Dendritic cell treated with granulocyte-macrophage colony-stimulating factor and Interleukin-4, amounts not matched to agents 40 ng/mL and 50 ng/mL, for 4 days (primary cell): ENCODE measurements at regions not wholly inside any gene's neighbourhood (a gene's known extent, or its start where the extent isn't known, plus 50 kb on each side); places are given as distances from the start of the nearest gene placed in this dataset.
"Not testable (repeated sequence)": the region's sequence is repeated elsewhere in the genome, so short reads cannot be mapped to it uniquely, and the experiment has no call there.

Experiments used
- H3K27ac Mint-ChIP-seq: one replicate; pipeline ENCODE4 v1.8.0; 2022; ENCODE audit warnings: mild to moderate bottlenecking, mixed read lengths
- H3K27me3 Mint-ChIP-seq: one replicate; pipeline ENCODE4 v1.8.0; 2022; ENCODE audit warnings: mild to moderate bottlenecking, mixed read lengths
- H3K36me3 Mint-ChIP-seq: one replicate; pipeline ENCODE4 v1.8.0; 2022; ENCODE audit warnings: low read depth, mixed read lengths
- H3K4me1 Mint-ChIP-seq: one replicate; pipeline ENCODE4 v1.8.0; 2022; ENCODE audit warnings: low read depth, mixed read lengths
- H3K4me3 Mint-ChIP-seq: one replicate; pipeline ENCODE4 v1.8.0; 2022; ENCODE audit warnings: mild to moderate bottlenecking, moderate library complexity, mixed read lengths
- H3K9me3 Mint-ChIP-seq: one replicate; pipeline ENCODE4 v1.8.0; 2022; ENCODE audit warnings: mixed read lengths
- intact Hi-C: fragments of 100-400 bp; cut with micrococcal nuclease; formaldehyde crosslinking; loops from one replicate; pipeline ENCODE4 v1.15.0; 2022

DNA sequence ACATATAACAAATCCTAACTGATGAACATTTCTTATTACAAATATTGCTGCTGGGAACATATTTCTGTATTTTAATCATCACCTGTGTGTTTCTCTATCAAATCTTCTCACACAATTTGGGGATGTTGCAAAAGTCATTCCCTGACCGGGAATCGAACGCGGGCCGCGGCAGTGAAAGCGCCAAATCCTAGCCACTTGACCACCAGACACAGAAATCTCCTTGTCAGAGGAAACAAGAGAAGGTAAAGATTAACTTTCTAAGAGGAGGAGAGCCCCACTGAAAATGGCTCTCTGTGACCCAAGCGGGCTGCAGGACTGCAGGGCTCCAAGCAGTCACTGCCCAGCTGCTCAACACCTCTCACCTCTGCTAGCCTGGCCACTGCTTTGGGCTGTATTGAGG lies 304.9 kb downstream of the FAM72C start:
- peaks cover 22% of the 10 kb centered on the region for H3K9me3 Mint-ChIP-seq
- H3K4me1 Mint-ChIP-seq: no peaks in the 10 kb centered on the region
- intact Hi-C loops: no loop called here
- no peaks in the 10 kb centered on the region for H3K36me3 Mint-ChIP-seq
- no peak overlapping the region for H3K4me3 Mint-ChIP-seq
- H3K27me3 Mint-ChIP-seq: peaks cover 78% of the 10 kb centered on the region
- no peak overlapping the region for H3K27ac Mint-ChIP-seq

DNA sequence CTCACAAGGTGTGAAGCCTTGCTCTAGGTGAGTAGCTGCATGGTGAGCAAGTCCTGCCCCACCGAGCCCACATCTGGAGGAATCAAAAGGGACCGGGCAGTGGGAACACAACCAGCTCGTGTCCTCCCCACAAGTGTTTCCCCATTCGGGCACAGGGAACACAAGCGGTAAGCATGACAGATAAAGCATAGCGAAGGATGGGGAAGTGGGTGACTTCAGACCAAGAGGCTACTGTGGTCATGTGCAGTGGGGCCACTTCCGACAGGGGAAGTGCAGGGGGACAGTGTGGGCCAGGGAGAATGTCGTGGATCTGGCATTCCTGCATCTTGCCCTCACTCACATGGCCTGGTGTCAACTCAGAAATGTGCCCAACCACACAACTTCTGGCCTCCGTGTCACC lies 306.2 kb downstream of the FAM72C start:
- Mint-ChIP-seq H3K27me3 (peaks cover 87% of the 10 kb centered on the region), H3K4me1 (no peaks in the 10 kb centered on the region), H3K36me3 (no peaks in the 10 kb centered on the region), H3K27ac (no peak overlapping the region), H3K9me3 (peaks cover 22% of the 10 kb centered on the region), H3K4me3 (no peak overlapping the region)
- intact Hi-C loops: no loop called here

DNA sequence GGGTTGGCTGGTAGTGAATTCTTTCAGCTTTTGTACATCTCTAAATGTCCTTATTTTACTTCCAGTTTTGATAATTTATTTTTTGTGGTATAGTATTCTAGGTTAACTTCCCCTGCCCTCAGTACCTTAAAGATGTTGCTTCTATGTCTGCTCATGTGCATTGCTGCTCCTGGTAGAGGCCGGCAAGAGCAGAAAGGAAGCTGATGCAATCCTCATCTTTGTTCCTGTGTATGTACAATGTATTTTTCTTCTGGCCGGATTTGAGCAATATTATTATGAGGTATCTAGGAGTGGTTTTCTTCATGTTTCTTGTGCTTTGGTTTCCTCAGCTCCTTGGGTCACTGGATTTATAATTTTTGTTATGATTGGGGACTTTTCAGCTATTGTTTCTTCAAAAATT lies 308.7 kb downstream of the FAM72C start:
- H3K36me3 Mint-ChIP-seq, H3K27ac Mint-ChIP-seq, intact Hi-C loops, H3K4me1 Mint-ChIP-seq, H3K9me3 Mint-ChIP-seq, H3K4me3 Mint-ChIP-seq: not testable (repeated sequence)
- H3K27me3 Mint-ChIP-seq: peaks cover 88% of the 10 kb centered on the region

DNA sequence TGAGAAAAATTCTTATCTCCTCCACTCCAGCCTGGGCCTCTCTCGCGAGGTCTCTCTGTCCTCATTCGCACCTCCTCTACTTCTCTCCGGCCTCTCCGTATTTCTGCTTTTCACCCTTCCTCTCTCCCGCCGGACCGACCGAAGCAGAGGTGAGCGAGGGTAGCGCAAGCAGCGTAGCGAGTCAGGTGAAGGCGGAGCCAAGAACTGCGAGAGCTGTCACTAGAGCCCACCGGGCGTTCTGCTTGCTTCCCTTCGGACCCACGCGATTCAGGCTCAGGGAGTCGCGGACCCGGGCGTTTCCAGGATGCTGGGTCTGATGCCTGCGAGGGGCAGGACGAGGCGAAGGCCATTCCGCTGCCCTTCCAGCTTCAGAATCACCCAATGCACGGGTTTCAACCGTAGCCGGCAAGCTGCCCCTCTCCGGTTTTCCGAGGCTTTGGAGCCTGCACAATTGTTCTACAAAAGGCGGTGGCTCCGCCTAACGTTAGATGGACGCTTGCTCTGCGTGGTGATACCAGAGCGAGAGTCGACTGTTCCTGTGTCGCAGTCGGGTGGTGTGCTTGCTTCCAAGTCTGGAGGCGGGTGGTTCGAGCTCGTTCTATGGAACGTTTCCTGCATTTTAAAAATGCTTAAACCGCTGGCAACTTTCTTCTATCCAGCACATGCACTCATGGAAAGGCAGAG lies 310.2 kb downstream of the FAM72C start:
- peaks cover 3% of the 10 kb centered on the region for H3K9me3 Mint-ChIP-seq
- H3K4me3 Mint-ChIP-seq: no peak overlapping the region
- H3K27ac Mint-ChIP-seq: no peak overlapping the region
- no peaks in the 10 kb centered on the region for H3K36me3 Mint-ChIP-seq
- intact Hi-C loops: no loop called here
- H3K4me1 Mint-ChIP-seq: no peaks in the 10 kb centered on the region
- H3K27me3 Mint-ChIP-seq: peaks cover 80% of the 10 kb centered on the region

DNA sequence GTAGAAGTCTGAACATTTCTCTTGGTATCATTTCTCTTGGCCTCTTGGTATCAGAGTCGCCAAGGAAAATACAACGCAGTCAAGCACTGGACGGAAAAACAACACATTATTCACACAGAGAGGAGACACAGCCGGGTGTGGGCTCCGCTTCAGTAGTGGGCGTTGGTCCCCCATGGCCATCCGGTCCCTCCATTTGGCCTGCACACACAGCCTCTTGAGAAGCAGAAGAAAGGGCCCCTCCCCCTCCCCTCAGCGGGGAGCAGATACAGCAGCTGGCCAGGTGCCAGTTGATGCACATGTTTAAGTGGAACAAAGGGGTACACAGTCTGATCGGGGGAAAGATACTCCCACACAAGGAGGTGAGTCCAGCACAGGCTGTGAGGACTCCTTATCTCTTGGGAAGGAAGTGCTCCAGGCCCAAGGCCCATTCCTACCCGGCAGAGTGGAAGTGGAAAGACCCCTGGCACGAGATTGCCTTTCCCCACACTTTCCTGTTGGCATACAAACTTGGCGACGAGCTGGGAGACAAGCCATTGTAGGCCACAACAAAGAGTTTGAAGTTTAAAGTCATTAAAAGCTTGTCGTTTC lies 311.3 kb downstream of the FAM72C start:
- Mint-ChIP-seq H3K27ac (no peak overlapping the region), H3K9me3 (peaks cover 14% of the 10 kb centered on the region), H3K4me3 (no peak overlapping the region), H3K27me3 (peaks cover 81% of the 10 kb centered on the region), H3K36me3 (no peaks in the 10 kb centered on the region), H3K4me1 (no peaks in the 10 kb centered on the region)
- intact Hi-C loops: no loop called here

DNA sequence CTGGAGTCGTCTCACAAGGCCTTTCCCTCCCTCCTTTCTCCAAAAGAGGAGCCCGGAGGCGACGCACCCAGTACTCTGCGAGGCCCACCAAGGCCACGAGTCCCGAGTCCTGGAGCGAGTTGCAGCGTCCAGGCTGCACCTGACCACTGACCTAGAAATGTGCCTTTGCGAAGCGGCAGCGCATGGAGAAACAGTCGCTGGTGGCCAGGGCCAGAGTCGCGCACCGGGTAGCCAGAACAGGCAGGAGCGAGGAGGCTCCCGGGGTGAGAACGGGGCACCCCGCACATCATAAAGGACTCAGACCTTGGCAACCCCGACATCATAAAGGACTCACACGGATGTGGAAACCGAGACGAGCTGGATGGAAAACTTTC lies 318.4 kb downstream of the FAM72C start:
- H3K4me1 Mint-ChIP-seq: no peaks in the 10 kb centered on the region
- no peak overlapping the region for H3K27ac Mint-ChIP-seq
- peaks cover 87% of the 10 kb centered on the region for H3K27me3 Mint-ChIP-seq
- peaks cover 38% of the 10 kb centered on the region for H3K9me3 Mint-ChIP-seq
- intact Hi-C loops: no loop called here
- no peaks in the 10 kb centered on the region for H3K36me3 Mint-ChIP-seq
- no peak overlapping the region for H3K4me3 Mint-ChIP-seq

DNA sequence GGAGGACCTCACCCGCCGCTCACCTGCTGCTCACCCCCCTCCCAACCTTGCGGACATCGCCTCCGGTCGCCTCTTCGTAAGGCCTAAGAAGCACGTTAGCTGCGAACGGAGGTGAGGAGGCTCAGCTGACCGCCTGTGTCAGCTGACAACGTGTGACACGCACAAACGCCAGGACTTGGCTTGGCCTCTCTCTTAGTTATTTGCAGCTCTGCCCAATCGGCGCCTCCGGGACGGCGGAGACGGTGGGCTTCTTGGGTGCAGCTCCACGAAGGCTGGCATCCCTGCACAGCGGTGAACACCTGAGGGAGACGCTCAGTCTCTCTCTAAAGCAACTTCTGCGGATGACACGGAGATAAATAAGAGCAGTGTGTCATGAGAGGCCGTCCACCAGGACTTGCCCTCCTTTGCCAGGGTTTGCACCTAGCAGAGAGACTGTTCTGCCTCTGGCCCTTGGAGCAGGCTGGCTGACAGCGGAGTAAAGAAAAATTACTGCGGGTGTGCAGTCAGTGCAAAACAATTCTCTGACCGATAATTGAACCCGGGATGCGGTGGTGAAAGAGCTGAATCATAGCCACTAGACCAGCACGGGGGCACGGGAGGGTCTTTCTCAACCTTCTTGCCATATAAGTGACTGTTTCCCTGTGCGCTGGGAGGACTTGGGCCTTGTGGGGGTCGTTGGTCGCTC lies 318.9 kb downstream of the FAM72C start:
- peaks cover 86% of the 10 kb centered on the region for H3K27me3 Mint-ChIP-seq
- H3K36me3 Mint-ChIP-seq: no peaks in the 10 kb centered on the region
- intact Hi-C loops: no loop called here
- H3K4me3 Mint-ChIP-seq: no peak overlapping the region
- H3K27ac Mint-ChIP-seq: no peak overlapping the region
- H3K9me3 Mint-ChIP-seq: peaks cover 38% of the 10 kb centered on the region
- no peaks in the 10 kb centered on the region for H3K4me1 Mint-ChIP-seq

DNA sequence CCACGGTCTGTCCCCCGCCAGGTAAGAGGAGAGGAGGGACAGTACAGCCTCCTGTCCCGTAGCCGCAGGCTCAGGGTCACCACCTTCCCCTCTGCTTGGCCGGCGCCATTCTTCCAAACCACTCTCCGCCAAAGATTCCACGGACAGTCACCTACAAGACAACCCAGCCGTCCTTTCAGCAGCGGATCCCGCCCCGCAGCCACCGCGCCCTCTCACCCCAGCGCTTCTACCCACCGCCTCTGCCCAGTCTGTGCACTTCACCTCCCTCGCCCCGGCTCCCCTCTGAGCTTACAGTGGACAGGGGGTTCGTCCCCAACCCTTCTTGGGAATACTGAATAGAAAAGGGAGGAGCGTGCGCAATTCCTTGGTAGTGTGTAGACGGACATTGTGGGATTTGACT lies 319.6 kb downstream of the FAM72C start:
- peaks cover 38% of the 10 kb centered on the region for H3K9me3 Mint-ChIP-seq
- intact Hi-C loops: no loop called here
- peaks cover 83% of the 10 kb centered on the region for H3K27me3 Mint-ChIP-seq
- H3K4me1 Mint-ChIP-seq: no peaks in the 10 kb centered on the region
- no peak overlapping the region for H3K27ac Mint-ChIP-seq
- H3K36me3 Mint-ChIP-seq: no peaks in the 10 kb centered on the region
- no peak overlapping the region for H3K4me3 Mint-ChIP-seq

DNA sequence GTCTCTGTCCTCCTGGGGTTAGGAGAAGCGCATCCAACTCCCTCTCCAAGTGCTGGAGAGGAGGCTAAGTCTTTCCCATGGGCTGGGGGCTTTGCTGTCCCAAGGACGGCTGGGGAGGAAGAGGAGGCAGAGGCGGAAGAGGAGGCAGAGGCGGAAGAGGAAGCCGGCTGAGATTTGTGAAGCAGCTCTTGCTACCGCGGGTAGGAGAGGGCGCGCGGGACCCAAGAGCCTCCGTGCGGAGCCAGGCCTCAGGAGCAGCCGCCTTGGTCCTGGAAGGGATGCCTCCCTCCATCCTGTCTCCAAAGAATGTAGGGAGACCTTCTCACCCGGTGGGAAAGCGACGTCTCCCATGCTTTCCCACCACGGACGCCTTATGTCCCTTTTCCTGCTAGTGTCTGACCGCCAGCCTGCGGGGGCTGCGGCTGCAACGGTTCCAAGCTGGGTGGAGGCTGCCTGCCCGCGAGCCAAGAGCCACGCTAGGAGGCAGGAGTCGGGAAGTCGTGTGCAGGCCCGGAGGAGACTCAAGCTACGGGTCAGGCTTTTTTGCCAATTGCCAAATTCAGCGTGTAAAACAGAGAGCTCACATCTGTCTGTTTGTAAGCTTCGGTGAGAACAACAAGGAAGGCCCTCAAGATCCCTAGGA lies 320.3 kb downstream of the FAM72C start:
- H3K27me3 Mint-ChIP-seq: peaks cover 85% of the 10 kb centered on the region
- intact Hi-C loops: no loop called here

DNA sequence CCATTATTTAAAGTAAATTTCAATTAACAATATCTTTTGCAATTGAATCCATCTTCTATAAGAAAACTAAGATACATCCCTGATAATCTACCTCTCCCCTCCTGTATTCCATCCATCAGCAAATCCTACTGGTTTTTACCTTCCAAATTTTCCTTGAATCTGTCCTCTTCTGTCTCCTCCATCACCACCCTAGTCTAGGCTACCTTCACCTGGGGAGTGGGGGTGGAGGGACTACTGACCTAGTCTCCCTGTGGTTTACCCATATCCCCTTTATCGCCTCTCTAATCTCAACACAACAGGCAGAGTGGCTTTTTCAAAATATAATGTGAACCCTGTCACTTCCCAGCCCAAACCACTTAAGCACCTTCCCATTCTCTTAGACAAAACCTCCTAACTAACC lies 327.8 kb downstream of the FAM72C start:
- H3K9me3 Mint-ChIP-seq, H3K4me3 Mint-ChIP-seq, H3K4me1 Mint-ChIP-seq, H3K27ac Mint-ChIP-seq, H3K36me3 Mint-ChIP-seq, intact Hi-C loops: not testable (repeated sequence)
- peaks cover 59% of the 10 kb centered on the region for H3K27me3 Mint-ChIP-seq

More for the DNA sequence above, 320.3 kb downstream of the FAM72C start:
- peaks cover 34% of the 10 kb centered on the region for H3K9me3 Mint-ChIP-seq
- H3K4me3 Mint-ChIP-seq: no peak overlapping the region
- H3K4me1 Mint-ChIP-seq: no peaks in the 10 kb centered on the region
- no peak overlapping the region for H3K27ac Mint-ChIP-seq
- no peaks in the 10 kb centered on the region for H3K36me3 Mint-ChIP-seq

DNA sequence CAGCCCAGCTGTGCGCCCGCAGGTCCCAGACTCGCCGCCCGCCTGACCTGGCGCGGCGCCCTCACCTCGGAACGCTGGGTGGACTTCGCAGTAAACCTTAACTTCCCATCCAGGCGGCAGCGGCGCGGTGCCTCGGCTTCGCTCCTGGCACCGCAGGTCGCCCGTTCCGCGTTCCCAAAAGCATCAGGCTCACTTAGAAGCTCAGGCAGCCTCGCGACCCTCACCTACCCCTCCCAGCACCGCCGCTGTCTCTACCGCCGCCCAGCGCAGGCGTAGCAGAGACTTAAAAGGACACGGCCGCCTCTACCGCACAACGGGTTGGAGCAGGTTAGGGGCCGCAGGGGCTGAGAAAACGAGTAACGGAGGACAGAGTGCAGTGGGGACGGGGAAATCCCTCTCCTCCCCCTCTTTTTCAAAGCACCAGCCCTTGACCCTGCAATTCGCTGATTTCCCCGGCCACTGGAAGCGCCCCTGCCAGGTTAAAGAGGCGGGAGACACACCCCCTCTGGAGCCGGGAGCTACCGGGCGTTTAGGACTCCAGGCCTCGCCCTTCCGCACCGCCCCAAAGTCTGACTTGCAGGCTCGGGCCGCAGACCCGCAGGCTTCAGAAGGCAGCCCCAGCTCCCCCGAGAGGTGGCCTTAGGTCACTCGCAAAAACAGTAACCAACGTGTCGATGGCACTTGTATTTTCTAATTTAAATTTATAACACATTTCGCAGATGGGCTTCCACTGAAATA lies 328.5 kb downstream of the FAM72C start:
- Mint-ChIP-seq H3K36me3 (no peaks in the 10 kb centered on the region), H3K27me3 (peaks cover 53% of the 10 kb centered on the region), H3K4me3 (no peak overlapping the region), H3K9me3 (no peaks in the 10 kb centered on the region), H3K4me1 (no peaks in the 10 kb centered on the region), H3K27ac (no peak overlapping the region)
- intact Hi-C loops: no loop called here

DNA sequence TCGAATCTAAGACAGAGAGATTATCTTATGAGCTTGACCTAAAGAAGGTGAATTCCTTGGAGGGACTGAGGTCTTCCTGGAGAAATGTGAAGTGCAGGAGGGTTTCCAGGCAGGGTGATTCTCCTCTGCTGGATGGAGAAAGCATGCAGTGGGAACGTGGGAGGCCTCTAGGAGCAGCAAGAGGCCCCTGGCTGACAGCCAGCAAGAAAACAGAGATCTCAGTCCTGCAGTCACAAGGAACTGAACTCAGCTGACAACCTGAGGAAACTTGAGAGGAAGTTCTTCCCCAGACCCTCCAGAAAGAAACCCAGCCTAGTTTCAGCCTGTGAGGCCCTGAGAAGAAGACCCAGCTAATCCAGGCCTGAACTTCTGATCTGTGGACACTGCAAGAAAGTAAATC lies 345.9 kb downstream of the FAM72C start:
- Mint-ChIP-seq H3K36me3 (no peaks in the 10 kb centered on the region), H3K4me3 (no peak overlapping the region), H3K27ac (no peak overlapping the region), H3K9me3 (no peaks in the 10 kb centered on the region), H3K27me3 (peaks cover 14% of the 10 kb centered on the region), H3K4me1 (no peaks in the 10 kb centered on the region)
- intact Hi-C loops: no loop called here

DNA sequence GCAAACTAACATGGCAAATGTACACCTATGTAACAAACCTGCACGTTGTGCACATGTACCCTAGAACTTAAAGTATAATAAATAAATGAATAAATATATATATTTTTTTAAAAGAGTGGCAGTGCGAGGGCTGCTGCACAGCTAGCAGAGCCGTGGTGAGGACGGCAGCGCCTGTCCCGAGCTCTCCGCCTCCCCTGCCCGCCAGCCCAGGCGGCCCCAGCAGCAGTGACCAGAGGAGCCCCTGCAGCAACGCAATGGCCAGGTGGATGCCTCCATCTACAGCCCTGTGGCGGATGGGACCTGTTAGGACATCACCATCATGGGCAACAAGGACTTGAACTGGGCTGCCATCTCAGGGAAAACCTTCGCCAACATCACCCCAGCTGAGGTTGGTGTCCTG lies 351.9 kb downstream of the FAM72C start:
- Mint-ChIP-seq H3K27ac (no peak overlapping the region), H3K36me3 (no peaks in the 10 kb centered on the region), H3K9me3 (no peaks in the 10 kb centered on the region), H3K4me1 (no peaks in the 10 kb centered on the region), H3K27me3 (peaks cover 8% of the 10 kb centered on the region), H3K4me3 (no peak overlapping the region)
- intact Hi-C loops: no loop called here

DNA sequence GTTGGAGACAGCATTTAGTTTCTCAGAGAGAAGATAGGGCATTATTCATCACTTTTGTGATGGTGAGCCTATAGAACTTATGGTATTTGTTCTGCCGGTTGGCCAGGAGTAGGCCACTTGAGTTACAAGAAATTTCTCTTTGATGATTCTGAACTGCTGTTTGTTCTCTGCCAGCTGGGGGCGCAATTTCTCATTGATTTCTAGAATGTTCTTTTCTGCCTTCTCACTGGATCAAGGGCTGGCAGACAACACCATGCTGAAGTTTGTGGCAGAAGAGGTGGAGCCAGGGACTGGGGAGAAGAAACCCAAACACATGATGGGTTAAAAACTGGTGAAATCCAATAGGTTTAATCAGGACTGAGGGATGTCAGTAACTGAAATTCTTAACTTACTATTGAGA lies 360.6 kb downstream of the FAM72C start:
- Mint-ChIP-seq H3K36me3 (no peaks in the 10 kb centered on the region), H3K4me1 (no peaks in the 10 kb centered on the region), H3K27ac (no peak overlapping the region), H3K4me3 (no peak overlapping the region), H3K27me3 (peaks cover 2% of the 10 kb centered on the region), H3K9me3 (no peaks in the 10 kb centered on the region)
- intact Hi-C loops: no loop called here
